ENCODE measurements at regions not wholly inside any gene's neighbourhood (a gene's known extent, or its start where the extent isn't known, plus 50 kb on each side); places are given as distances from the start of the nearest gene placed in this dataset.

- H3K9me2 ChIP-seq (ENCODE audit: insufficient read depth): no peaks in the 10 kb centered on the region
- H3K36me3 ChIP-seq (ENCODE audit: control insufficient read depth in 1 of 2, insufficient read depth in 2 of 2, low read length in 2 of 2): no peaks in the 10 kb centered on the region
- CTCF ChIA-PET: no interaction called here
- RAD21 ChIA-PET (ENCODE audit: low non-redundant PET in 1 of 2, low total read pairs in 2 of 2, uncharacterized antibody in 2 of 2, unreplicated experiment in 2 of 2): no interaction called here
- H3K9me3 ChIP-seq (ENCODE audit: control insufficient read depth in 1 of 2, insufficient read depth in 1 of 2, low read depth in 1 of 2, low read length in 2 of 2): peaks cover 28 to 31% of the 10 kb centered on the region in 2 experiments
- H3K9ac ChIP-seq (ENCODE audit: low read length): no peak overlapping the region
- H3K27ac ChIP-seq (ENCODE audit: low read depth, low read length): no peak overlapping the region
- DNase-seq (ENCODE audit: low read depth, low spot score) (no peak), ATAC-seq (no peak)
- no peaks in the 10 kb centered on the region for H3K4me1 ChIP-seq (ENCODE audit: control insufficient read depth in 1 of 2, insufficient read depth in 2 of 2, low read length in 2 of 2)
- POLR2A ChIA-PET: no interaction called here
- intact Hi-C loops (cut with micrococcal nuclease): no loop called here
- H3K4me3 ChIP-seq (replicated peaks in 1 of 2; ENCODE audit: low read depth in 1 of 2, low read length in 2 of 2): no peak overlapping the region
- BruUV-seq (replicated peaks): no TSS peak
- no peaks in the 10 kb centered on the region for H3K27me3 ChIP-seq (ENCODE audit: insufficient read depth, low read length)
- no peaks in the 10 kb centered on the region for H3K79me2 ChIP-seq (ENCODE audit: insufficient read depth, low read length)
- TF ChIP-seq TCF7L2 (IDR thresholded peaks at IDR 0.05; ENCODE audit: borderline replicate concordance, extremely low read depth, insufficient read depth, insufficient read length): peak; percentile 99
- TF ChIP-seq CBX3 (IDR thresholded peaks at IDR 0.05; ENCODE audit: low read depth): no peak
- no peaks in the 10 kb centered on the region for H4K20me1 ChIP-seq (ENCODE audit: insufficient read depth)
- H3K4me2 ChIP-seq (ENCODE audit: low read length): no peak overlapping the region
- no peak overlapping the region for H2AFZ ChIP-seq (ENCODE audit: low read depth, low read length, poor library complexity, severe bottlenecking)
Observed at GRCh38 chr17:52648995-52649394, 490.5 kb upstream of the CA10 start.

GRCh38 chr17:52647411-52647810 is 488.9 kb upstream of the CA10 start:
- H2AFZ ChIP-seq (ENCODE audit: low read depth, low read length, poor library complexity, severe bottlenecking): no peak overlapping the region
- ATAC-seq (no peak), DNase-seq (ENCODE audit: low read depth, low spot score) (no peak)
- intact Hi-C loops (cut with micrococcal nuclease): no loop called here
- no peak overlapping the region for H3K27ac ChIP-seq (ENCODE audit: low read depth, low read length)
- H3K9me3 ChIP-seq (ENCODE audit: control insufficient read depth in 1 of 2, insufficient read depth in 1 of 2, low read depth in 1 of 2, low read length in 2 of 2): peaks cover 28 to 43% of the 10 kb centered on the region in 2 experiments; a peak in 3 of 4 replicates
- H3K27me3 ChIP-seq (ENCODE audit: insufficient read depth, low read length): no peaks in the 10 kb centered on the region
- no peak overlapping the region for H3K9ac ChIP-seq (ENCODE audit: low read length)
- ChIA-PET RAD21 (ENCODE audit: low non-redundant PET in 1 of 2, low total read pairs in 2 of 2, uncharacterized antibody in 2 of 2, unreplicated experiment in 2 of 2) (no interaction called here), CTCF (no interaction called here), POLR2A (no interaction called here)
- no peaks in the 10 kb centered on the region for H3K4me1 ChIP-seq (ENCODE audit: control insufficient read depth in 1 of 2, insufficient read depth in 2 of 2, low read length in 2 of 2)
- no TSS peak for BruUV-seq (replicated peaks)
- no peak overlapping the region for H3K4me2 ChIP-seq (ENCODE audit: low read length)
- no peaks in the 10 kb centered on the region for H3K9me2 ChIP-seq (ENCODE audit: insufficient read depth)
- no peaks in the 10 kb centered on the region for H4K20me1 ChIP-seq (ENCODE audit: insufficient read depth)
- no peak overlapping the region for H3K4me3 ChIP-seq (replicated peaks in 1 of 2; ENCODE audit: low read depth in 1 of 2, low read length in 2 of 2)
- H3K36me3 ChIP-seq (ENCODE audit: control insufficient read depth in 1 of 2, insufficient read depth in 2 of 2, low read length in 2 of 2): no peaks in the 10 kb centered on the region
- no peak for TF ChIP-seq ZNF274 (IDR thresholded peaks at IDR 0.05; ENCODE audit: low read depth, low read length)
- no peak for TF ChIP-seq CBX3 (IDR thresholded peaks at IDR 0.05; ENCODE audit: low read depth)
- no peak for TF ChIP-seq RAD21 (IDR thresholded peaks at IDR 0.05; ENCODE audit: low read depth)
- no peak for TF ChIP-seq FOSL1 (IDR thresholded peaks at IDR 0.05; ENCODE audit: low read depth)
- no peak for TF ChIP-seq REST (IDR thresholded peaks at IDR 0.05; ENCODE audit: low read depth)
- TF ChIP-seq ZFX (IDR thresholded peaks at IDR 0.05): no peak
- TF ChIP-seq EZH2 (IDR thresholded peaks at IDR 0.05): no peak
- no peak for TF ChIP-seq SIN3A (IDR thresholded peaks at IDR 0.05; ENCODE audit: low read depth)
- no peak for TF ChIP-seq POLR2A (IDR thresholded peaks at IDR 0.05; ENCODE audit: borderline replicate concordance, extremely low read depth, insufficient read depth, insufficient read length)
- TF ChIP-seq SP1 (IDR thresholded peaks at IDR 0.05; ENCODE audit: low read depth): no peak
- no peaks in the 10 kb centered on the region for H3K79me2 ChIP-seq (ENCODE audit: insufficient read depth, low read length)

All from HCT116 (cell line).